Upper lobe of left lung (tissue), 6 donors: ENCODE measurements at regions not wholly inside any gene's neighbourhood (a gene's known extent, or its start where the extent isn't known, plus 50 kb on each side); places are given as distances from the start of the nearest gene placed in this dataset.
"Not testable (repeated sequence)": the region's sequence is repeated elsewhere in the genome, so short reads cannot be mapped to it uniquely, and the experiment has no call there.

Experiments used
- ATAC-seq, 2 donors: fragments of 200-7000 bp; cut with Tn5 transposase; one replicate each; pipeline ENCODE4 v1.9.1; 2022; ENCODE audit warnings: mild to moderate bottlenecking in 2 of 2, moderate library complexity in 2 of 2; ENCODE audit not compliant: low FRiP score in 2 of 2
- DNase-seq, 2 donors: peaks; one replicate each; pipeline ENCODE4 v3.0.0-alpha.2; 2019 to 2020
- H3K27ac ChIP-seq, 4 donors: fragments of 200-600 bp; sonication (generic); one replicate each; pipeline ENCODE4 v1.5.1; 2016 to 2019
- H3K27me3 ChIP-seq, 4 donors: fragments of 200-600 bp; sonication (generic); one replicate each; pipeline ENCODE4 v1.5.1; 2017 to 2019
- H3K36me3 ChIP-seq, 4 donors: fragments of 200-600 bp; sonication (generic); one replicate each; pipeline ENCODE4 v1.5.1; 2016 to 2019
- H3K4me1 ChIP-seq, 4 donors: fragments of 200-600 bp; sonication (generic); one replicate each; pipeline ENCODE4 v1.5.1; 2018 to 2019
- H3K4me3 ChIP-seq, 4 donors: fragments of 200-600 bp; sonication (generic); one replicate each; pipeline ENCODE4 v1.5.1; 2017 to 2019; ENCODE audit warnings: mild to moderate bottlenecking in 2 of 4, moderate library complexity in 1 of 4
- H3K9me3 ChIP-seq, 4 donors: fragments of 200-600 bp; sonication (generic); one replicate each; pipeline ENCODE4 v1.5.1; 2018 to 2019
- EP300 ChIP-seq, 4 donors: sonication (generic); formaldehyde crosslinking; IDR thresholded peaks; one replicate each; pipeline ENCODE4 v1.5.1; 2017; ENCODE audit warnings: antibody characterized with exemption in 4 of 4, control low read depth in 2 of 4
- POLR2A ChIP-seq, 4 donors: fragments of 450-650 bp; IDR thresholded peaks; one replicate each; pipeline ENCODE4 v1.5.1; 2016 to 2017; ENCODE audit warnings: antibody characterized with exemption in 4 of 4, mild to moderate bottlenecking in 2 of 4
- POLR2AphosphoS5 ChIP-seq, 2 donors: sonication (generic); formaldehyde crosslinking; IDR thresholded peaks; one replicate each; pipeline ENCODE4 v1.5.1; 2017; ENCODE audit warnings: antibody characterized with exemption in 2 of 2
- WGBS, 2 donors: methylation state at CpG; one replicate each; pipeline ENCODE4 v1.1.5; 2017 to 2018; 5-methylcytosine and 5-hydroxymethylcytosine counted together
- TF ChIP-seq, protein P1 (sequence below), 6 experiments: fragments of 450-650 bp in 4 of 6; fragments of 200-600 bp in 2 of 6; sonication (generic) in 2 of 6; IDR thresholded peaks; one replicate each; pipeline ENCODE4 v1.5.1; 2016 to 2019; ENCODE audit warnings: antibody characterized with exemption in 6 of 6
- donor health status: DM: no; HTN: no; CAD: no; lungs with moderate emphysema.
- donor health status: DM: no; HTN: yes; CAD: no; lungs with severe emphysema.

DNA sequence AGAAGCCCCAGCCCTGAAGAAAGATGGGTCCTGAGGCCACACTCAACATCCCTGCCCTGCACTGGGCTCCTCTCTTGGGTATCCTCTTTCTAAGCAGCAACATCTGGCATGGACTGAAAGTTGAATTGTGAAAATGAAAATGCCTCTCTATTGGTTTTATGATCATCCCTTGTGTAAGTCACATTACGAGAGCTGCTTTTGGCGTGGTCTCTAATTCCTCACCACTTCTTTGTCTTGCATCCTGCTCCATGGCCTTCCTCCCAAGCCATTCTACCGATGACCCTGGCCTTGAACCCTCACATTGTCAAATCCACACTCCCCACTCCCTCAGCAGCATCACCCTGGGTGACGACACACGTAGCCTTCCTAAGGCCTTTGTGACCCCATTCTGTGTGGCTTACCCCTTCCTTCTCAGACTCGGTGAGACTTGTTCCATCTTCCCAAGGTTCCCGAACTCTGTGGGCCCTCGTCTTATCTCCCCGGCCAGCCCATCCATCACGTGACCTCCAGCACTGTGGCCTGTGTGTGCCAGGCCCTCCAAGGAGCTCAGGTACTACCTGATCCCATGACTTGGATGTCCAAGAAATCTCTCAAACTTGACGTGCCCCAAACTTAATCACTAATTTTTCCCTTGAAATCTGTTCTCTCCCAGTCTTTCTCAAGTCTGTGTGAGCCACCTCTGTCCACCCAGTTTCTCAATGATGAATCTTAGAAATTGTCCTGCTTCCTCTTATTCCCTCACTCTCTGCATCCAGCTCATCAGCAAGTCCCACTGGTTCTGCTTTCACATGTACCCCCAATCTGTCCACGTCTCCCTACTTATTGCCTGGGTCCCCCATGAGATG lies 194.7 kb upstream of the HS6ST1 start:
- Histone ChIP-seq H3K4me1 (peaks cover 0 to 5% (median 1%) of the 10 kb centered on the region in 4 donors), H3K36me3 (no peaks in the 10 kb centered on the region), H3K4me3 (no peak overlapping the region), H3K27ac (no peak overlapping the region), H3K9me3 (no peaks in the 10 kb centered on the region), H3K27me3 (no peaks in the 10 kb centered on the region)
- WGBS, 2 donors: 71 to 83% methylated on average over 12 of the region's 12 CpGs
- DNase-seq (peak in 1 of 2 donors; percentile 8), ATAC-seq (peak; percentile 17 to 71)
- no peak for TF ChIP-seq EP300 (IDR thresholded peaks at IDR 0.05)
- TF ChIP-seq POLR2AphosphoS5 (IDR thresholded peaks at IDR 0.05): no peak
- TF ChIP-seq, protein P1, sequence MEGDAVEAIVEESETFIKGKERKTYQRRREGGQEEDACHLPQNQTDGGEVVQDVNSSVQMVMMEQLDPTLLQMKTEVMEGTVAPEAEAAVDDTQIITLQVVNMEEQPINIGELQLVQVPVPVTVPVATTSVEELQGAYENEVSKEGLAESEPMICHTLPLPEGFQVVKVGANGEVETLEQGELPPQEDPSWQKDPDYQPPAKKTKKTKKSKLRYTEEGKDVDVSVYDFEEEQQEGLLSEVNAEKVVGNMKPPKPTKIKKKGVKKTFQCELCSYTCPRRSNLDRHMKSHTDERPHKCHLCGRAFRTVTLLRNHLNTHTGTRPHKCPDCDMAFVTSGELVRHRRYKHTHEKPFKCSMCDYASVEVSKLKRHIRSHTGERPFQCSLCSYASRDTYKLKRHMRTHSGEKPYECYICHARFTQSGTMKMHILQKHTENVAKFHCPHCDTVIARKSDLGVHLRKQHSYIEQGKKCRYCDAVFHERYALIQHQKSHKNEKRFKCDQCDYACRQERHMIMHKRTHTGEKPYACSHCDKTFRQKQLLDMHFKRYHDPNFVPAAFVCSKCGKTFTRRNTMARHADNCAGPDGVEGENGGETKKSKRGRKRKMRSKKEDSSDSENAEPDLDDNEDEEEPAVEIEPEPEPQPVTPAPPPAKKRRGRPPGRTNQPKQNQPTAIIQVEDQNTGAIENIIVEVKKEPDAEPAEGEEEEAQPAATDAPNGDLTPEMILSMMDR (IDR thresholded peaks at IDR 0.05): no peak
- TF ChIP-seq POLR2A (IDR thresholded peaks at IDR 0.05): no peak

DNA sequence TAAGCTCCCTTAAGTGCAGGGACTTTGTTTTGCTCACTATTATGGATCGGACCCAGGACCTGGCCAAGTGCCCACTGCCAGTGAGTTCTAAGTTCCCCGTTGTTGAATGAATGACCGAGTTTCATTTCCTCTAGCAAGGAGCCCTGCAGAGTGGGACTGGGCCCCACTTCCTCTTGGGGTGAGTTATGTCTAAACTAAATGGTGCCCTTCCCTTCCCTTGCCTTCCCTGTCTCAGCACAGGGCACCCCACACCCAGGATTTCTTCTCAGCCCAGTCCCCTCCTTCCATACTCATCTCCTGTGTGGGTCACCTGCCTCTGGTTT lies 195.3 kb upstream of the HS6ST1 start:
- Histone ChIP-seq H3K9me3 (no peaks in the 10 kb centered on the region), H3K4me3 (no peak overlapping the region), H3K4me1 (peaks cover 0 to 5% (median 1%) of the 10 kb centered on the region in 4 donors), H3K27me3 (no peaks in the 10 kb centered on the region), H3K27ac (no peak overlapping the region), H3K36me3 (no peaks in the 10 kb centered on the region)
- ATAC-seq: peak; percentile 63 to 87
- peak in 1 of 2 donors; percentile 42 for DNase-seq
- no peak for TF ChIP-seq EP300 (IDR thresholded peaks at IDR 0.05)
- TF ChIP-seq, protein P1 (IDR thresholded peaks at IDR 0.05): no peak
- 47 to 50% methylated on average over 3 of the region's 3 CpGs for WGBS, 2 donors

DNA sequence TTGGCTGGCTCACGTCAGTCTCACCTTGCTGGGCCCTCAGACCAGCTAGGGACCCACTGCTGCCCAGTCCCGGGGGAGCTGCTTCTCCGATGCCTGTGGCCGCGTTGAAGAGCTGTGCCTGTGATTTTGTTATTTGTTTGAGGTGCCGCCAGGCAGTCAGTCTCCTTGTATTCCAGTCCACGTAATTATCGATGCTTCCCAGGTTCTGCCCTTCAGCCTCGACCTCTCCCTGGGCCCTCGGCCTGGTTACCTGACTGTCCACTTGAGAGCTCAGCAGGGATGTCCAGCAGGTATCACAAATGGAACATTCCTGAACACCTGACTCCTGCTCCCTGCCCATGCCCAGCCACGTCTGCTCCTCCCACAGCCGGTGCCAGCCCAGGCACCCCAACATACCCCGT lies 195.9 kb upstream of the HS6ST1 start:
- WGBS, 2 donors: 92 to 96% methylated on average over 13 of the region's 13 CpGs
- no peak for DNase-seq

DNA sequence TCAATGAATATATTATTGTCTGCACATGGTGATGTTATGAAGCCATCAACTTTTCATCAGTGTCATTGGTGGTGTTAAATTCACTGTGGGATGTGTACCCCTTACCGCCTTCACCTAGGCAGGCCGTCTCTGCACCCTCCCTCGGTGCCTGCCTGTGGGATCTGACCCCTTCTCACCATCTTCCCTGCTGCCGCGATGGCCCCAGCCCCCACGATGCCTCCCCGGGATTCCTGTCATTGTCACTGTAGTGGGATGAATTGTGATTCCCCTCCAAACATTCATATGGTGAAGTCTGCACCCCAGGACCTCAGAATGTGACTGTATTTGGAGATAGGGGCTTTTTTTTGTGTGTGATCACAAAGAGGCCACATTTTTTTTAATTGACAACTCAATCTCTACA lies 198.3 kb upstream of the HS6ST1 start:
- Histone ChIP-seq H3K36me3 (no peaks in the 10 kb centered on the region), H3K4me1 (peaks cover 0 to 5% (median 0%) of the 10 kb centered on the region in 4 donors), H3K27me3 (no peaks in the 10 kb centered on the region), H3K27ac (no peak overlapping the region), H3K4me3 (no peak overlapping the region), H3K9me3 (no peaks in the 10 kb centered on the region)
- DNase-seq (no peak), ATAC-seq (no peak)
- TF ChIP-seq, protein P1 (IDR thresholded peaks at IDR 0.05): no peak
- TF ChIP-seq POLR2A (IDR thresholded peaks at IDR 0.05) (no peak), EP300 (IDR thresholded peaks at IDR 0.05) (no peak), POLR2AphosphoS5 (IDR thresholded peaks at IDR 0.05) (no peak)
- 78 to 85% methylated on average over 7 of the region's 7 CpGs for WGBS, 2 donors

More for the DNA sequence above, 195.9 kb upstream of the HS6ST1 start:
- no peaks in the 10 kb centered on the region for H3K9me3 ChIP-seq
- H3K4me3 ChIP-seq: no peak overlapping the region
- no peaks in the 10 kb centered on the region for H3K27me3 ChIP-seq
- ATAC-seq: no peak
- no peak for TF ChIP-seq POLR2AphosphoS5 (IDR thresholded peaks at IDR 0.05)
- no peak for TF ChIP-seq POLR2A (IDR thresholded peaks at IDR 0.05)
- TF ChIP-seq, protein P1 (IDR thresholded peaks at IDR 0.05): no peak
- TF ChIP-seq EP300 (IDR thresholded peaks at IDR 0.05): no peak
- no peak overlapping the region for H3K27ac ChIP-seq
- peaks cover 0 to 5% (median 1%) of the 10 kb centered on the region in 4 donors for H3K4me1 ChIP-seq
- no peaks in the 10 kb centered on the region for H3K36me3 ChIP-seq

DNA sequence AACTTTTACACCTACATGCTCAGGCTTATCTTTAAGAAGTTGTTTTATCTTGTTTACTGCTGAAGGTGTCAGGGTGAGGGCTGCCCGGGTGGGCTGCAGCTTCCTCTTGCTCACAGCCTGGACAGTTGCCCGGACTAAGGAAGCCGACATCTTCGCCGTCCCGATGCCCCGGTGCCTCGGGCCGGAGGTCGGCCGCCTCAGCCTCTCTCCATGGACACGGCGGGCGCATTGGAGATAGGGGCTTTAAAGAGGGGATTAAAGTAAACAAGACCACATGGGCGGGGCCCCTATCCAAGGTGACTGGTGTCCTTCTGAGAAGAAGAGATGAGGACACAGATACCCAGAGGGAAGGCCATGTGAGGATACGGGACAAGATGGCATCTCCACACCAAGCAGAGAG lies 200.4 kb upstream of the HS6ST1 start:
- not testable (repeated sequence) for H3K4me1 ChIP-seq, ATAC-seq, H3K27me3 ChIP-seq, DNase-seq, H3K27ac ChIP-seq, H3K9me3 ChIP-seq, H3K4me3 ChIP-seq, H3K36me3 ChIP-seq
- WGBS, 2 donors: 69 to 86% methylated on average over 16 of the region's 16 CpGs
